Neural crest cell (in vitro differentiated cells): ENCODE measurements at regions not wholly inside any gene's neighbourhood (a gene's known extent, or its start where the extent isn't known, plus 50 kb on each side); places are given as distances from the start of the nearest gene placed in this dataset.
A peak's percentile ranks its signal among the peaks of the same experiment; 100 is the strongest.

Source experiments
- DNase-seq: peaks from one replicate; pipeline ENCODE4 v3.0.0; 2021; ENCODE audit warnings: low read depth, mixed read lengths, low spot score
- H3K27ac Mint-ChIP-seq: one replicate; pipeline ENCODE4 v1.8.0; 2021; ENCODE audit warnings: mild to moderate bottlenecking, mixed read lengths; ENCODE audit not compliant: unreplicated experiment
- H3K27me3 Mint-ChIP-seq: 2 replicates; pipeline ENCODE4 v1.8.0; 2021; ENCODE audit warnings: low read depth, mild to moderate bottlenecking, mixed read lengths
- H3K36me3 Mint-ChIP-seq: 2 replicates; pipeline ENCODE4 v1.8.0; 2021; ENCODE audit warnings: low read depth, mild to moderate bottlenecking, mixed read lengths
- H3K4me1 Mint-ChIP-seq: 2 replicates; pipeline ENCODE4 v1.8.0; 2021; ENCODE audit warnings: mixed read lengths
- H3K4me3 Mint-ChIP-seq: one replicate; pipeline ENCODE4 v1.8.0; 2021; ENCODE audit warnings: mild to moderate bottlenecking, mixed read lengths
- H3K9me3 Mint-ChIP-seq: 2 replicates; pipeline ENCODE4 v1.8.0; 2021; ENCODE audit warnings: mixed read lengths
- CTCF ChIP-seq: fragments of 200-600 bp; sonication (generic); conservative IDR thresholded peaks from 2 replicates; pipeline ENCODE4 v1.5.0; 2021; ENCODE audit warnings: antibody characterized with exemption, mild to moderate bottlenecking

- no peak for TF ChIP-seq CTCF
- Mint-ChIP-seq H3K4me1 (no peaks in the 10 kb centered on the region), H3K4me3 (no peak overlapping the region), H3K9me3 (no peaks in the 10 kb centered on the region), H3K27me3 (no peaks in the 10 kb centered on the region), H3K27ac (peak overlapping the region; percentile 9), H3K36me3 (no peaks in the 10 kb centered on the region)
- no peak for DNase-seq
These were observed 51.2 kb upstream of the HOPX start for GRCh38 chr4:56732301-56732700.

- Mint-ChIP-seq H3K27me3 (no peaks in the 10 kb centered on the region), H3K9me3 (no peaks in the 10 kb centered on the region), H3K36me3 (no peaks in the 10 kb centered on the region), H3K4me1 (no peaks in the 10 kb centered on the region), H3K4me3 (no peak overlapping the region), H3K27ac (no peak overlapping the region)
- no peak for TF ChIP-seq CTCF
- DNase-seq: no peak
These were observed 50.8 kb upstream of the HOPX start for GRCh38 chr4:56731857-56732256.
